COLO668 (cell line): ENCODE measurements at regions not wholly inside any gene's neighbourhood (a gene's known extent, or its start where the extent isn't known, plus 50 kb on each side); places are given as distances from the start of the nearest gene placed in this dataset.

Source experiments
- DNase-seq: peaks from one replicate; lab custom pipeline; 2025; ENCODE audit not compliant: unreplicated experiment; lab: John Stamatoyannopoulos, UW

DNA sequence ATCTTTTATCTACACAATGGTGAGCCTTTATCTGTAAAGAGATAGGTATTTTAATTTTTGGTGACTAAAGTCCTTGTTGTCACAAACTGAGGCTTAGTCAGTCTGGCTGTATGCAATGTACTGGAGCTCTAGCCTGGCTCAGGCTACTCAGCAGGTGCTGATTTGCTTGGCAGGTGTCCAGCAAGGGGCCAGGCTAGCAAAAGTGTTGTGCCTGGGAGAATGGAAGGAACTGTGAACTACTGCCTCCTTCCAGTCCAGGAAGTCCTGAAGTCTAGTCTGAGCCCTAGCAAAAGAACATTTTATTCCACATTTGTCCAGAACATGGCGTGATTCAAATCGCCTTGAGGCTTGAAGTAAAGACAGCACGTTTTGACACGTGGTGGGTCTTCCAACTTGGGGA, 260.5 kb downstream of the CCDC85A start:
- DNase-seq = peak; percentile 68

DNA sequence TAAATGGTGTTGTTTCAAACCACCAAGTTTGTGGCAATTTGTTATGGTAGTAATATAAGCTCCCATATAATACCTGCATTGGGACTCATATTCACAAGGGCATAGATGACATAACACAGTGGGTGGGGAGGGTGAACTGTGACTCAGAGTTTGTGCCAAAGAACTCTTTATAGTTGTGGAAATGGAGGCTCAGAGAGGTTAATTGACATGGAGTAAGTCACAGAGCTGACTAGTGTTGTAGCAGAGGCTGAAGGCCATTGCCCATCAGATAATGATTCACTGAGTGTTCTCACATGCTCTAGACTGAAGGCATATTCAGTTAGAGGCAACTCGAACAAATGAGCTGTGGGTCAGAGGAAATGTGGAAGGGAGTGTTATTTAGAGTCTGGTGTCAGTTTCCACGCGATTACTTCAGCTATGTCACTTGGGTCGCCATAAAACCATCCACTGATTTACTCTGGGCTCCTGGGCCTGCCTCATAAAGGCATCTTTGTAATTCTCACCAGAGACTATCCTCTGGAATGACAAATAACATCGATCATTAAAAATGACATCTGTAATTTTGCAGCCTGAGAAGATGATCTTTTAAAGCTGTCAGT, 264.7 kb downstream of the CCDC85A start:
- no peak for DNase-seq

DNA sequence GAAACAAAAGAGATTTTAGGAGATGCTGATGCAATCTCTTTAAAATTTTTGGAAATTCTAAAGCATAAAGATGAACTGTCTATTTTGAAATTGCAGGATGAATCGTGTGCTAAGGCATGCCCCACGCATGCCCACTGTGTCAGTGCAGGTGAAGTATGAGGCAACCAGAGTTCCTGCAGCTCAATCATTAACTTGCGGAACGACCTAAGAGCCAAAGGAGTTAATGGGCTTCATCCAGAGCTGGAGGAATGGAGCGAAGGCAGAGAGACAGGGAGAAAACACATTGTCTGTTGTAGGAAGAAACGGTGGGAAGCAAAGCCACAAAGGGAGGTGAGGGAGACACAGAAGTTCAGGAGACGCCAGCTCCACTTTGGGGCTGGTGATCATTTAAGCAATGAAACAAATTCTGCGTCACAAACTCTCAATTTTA, 265.2 kb downstream of the CCDC85A start:
- DNase-seq = peak; percentile 92

DNA sequence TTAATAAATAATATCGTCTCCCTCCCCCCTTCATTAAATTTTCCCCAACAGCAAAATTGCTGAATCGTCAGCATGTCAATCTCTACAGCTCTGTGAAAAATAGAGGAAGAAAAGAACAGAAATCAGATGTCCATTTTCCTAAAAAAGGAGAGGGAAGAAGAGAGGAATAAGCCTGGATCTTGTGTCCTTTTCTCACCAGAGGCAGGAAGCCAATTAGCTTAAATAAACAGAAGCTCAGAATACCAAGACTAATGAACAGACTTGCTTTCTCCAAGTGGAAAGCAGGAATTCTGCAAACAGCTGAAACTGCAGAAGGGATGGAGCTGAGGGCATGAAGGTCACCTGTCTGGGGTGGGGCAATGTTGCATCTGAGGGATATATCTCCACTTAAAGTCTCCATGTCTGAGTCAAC, 265.7 kb downstream of the CCDC85A start:
- peak; percentile 14 for DNase-seq

DNA sequence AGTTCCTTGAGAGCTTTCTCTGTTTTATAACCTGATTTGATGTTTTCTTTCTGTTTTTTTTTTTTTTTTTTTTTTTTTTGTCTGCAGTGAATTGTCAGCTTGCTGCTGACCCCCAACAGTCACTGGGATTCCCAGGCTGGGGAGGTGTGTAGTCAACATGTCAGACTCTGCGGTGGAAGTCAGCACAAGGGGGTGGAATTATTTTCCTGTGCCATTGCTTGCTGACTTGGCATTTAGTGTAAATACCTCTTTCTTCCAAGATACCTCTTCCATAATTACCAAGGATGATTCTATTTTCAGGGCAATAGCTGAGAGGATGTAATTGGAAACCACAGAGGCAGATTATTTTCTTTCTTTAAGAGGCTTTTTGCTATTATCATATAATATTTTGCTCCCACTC, 266.3 kb downstream of the CCDC85A start:
- DNase-seq = no peak

DNA sequence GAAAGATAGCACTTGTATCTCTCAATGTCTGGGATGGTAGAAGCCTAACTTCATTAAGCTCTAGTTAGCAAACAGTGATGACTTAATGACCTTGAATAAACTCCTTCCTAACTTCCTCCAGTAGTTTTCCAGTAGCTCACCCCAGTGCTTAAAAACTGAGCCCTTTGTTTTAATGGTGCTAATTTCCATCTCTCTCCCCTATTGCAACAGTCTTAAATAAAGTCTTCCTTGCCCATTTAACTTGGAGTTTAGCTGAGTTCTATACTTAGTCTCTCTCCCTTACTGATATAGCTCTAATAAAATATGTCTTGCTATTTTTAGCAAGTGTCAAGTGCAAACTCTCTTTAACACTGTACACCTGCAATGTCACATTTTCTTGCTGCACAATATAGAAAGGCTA, 267.0 kb downstream of the CCDC85A start:
- DNase-seq = no peak

DNA sequence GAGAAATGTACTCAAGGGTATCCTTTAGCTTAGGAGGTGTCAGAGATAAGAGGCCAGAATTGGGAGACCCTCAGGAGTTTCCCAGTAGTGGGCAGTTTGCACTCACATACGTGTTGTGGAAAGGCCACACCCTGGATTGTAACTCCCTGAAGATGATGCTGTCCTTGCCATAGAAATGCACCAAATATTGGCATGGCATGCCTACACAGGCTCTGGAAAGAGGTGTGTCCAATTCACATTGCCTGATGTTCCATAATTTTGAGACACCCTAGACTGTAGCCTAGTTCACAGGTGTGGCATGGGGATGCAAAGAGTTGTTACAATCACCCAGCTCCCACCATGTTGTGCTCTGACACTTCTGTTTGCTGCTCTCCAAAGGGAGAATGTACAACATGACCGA, 271.9 kb downstream of the CCDC85A start:
- no peak for DNase-seq

DNA sequence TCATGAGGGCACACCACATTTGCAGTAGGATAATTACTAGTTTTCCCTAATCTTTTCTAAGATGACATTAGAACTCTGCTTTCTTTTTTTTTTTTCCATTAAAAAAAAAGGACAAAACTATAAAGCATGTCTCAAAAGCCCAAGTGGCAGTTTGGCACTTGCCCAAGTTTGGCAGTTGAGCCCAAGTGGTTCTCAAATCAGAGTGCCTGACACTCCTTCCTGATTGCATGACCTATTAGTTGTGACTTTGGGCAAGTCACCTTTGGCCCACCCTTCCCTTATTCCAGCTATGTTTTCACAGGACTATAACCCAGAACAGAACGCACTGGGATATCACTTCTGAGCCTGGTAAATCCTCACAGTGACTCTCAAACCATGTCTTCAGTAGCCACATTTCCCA, 273.0 kb downstream of the CCDC85A start:
- no peak for DNase-seq

DNA sequence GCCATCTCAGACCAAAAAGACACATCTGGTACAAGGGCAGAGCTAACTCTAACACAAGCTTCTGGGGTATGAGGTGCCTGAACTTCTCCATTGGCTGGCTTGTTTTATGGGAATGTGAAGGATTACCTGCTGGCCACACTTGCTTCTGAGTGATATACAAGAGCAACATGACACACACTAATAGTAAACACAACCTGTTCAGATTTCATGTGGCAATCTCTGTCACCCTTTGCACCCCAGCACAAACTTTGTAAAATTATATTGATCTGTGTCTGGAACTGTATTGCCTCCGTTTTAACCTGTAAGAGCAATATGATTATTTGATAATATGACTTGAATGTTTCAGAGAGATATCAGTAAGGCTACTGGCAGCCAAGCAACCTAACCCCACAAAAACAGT, 276.7 kb downstream of the CCDC85A start:
- no peak for DNase-seq

DNA sequence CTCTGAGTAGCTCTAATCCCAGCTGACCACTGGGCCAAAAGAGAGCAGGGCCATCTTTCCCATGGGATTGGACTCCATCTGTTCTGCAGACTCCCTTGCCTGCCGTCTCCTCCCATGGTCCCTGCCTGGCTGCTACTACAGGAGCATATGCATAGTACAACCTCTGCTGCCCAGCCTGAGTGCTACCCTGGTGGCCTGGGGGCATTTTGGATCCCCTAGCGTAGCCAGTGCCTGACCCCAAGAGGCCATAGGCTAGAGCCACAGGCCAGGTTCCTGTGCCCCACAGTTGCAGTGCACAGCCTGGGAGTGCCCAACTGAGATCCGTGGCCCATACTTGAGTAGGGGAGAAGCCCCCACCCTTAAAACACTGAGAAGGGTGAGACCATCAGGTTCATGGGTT, 280.3 kb downstream of the CCDC85A start:
- no peak for DNase-seq

DNA sequence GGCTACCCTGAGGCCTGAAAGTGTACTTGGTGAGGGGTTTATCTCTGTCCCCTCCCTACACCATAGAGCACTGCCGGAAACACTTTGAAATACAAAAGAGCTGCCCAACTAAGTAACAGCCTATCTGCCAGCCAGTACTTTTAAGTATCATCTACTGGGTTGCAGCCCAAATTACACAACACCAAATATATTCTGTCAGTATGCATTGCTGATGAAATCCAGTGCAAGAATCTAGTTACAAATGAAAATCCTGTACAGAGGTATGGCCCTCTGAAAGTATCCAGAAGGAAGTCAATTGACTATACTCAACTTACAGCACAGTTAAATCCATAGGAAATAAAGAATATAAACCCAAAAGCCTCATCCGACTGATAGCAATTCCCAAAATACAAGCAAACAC, 280.8 kb downstream of the CCDC85A start:
- DNase-seq = no peak

DNA sequence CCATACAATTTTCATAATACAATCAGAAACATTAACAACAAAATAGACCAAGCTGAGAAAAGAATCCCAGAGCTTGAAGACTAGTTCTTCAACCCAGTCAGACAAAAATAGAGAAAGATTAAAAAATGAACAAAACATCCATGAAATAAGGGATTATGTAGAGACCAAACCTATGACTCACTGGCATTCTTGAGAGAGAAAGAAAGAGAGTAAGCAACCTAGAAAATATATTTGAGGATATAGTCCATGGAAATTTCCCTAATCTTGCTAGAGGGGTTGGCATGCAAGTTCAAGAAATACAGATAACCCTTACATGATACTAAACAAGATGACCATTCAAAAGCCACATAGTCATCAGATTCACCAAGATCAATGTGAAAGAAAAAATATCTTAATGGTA, 281.7 kb downstream of the CCDC85A start:
- DNase-seq = no peak

DNA sequence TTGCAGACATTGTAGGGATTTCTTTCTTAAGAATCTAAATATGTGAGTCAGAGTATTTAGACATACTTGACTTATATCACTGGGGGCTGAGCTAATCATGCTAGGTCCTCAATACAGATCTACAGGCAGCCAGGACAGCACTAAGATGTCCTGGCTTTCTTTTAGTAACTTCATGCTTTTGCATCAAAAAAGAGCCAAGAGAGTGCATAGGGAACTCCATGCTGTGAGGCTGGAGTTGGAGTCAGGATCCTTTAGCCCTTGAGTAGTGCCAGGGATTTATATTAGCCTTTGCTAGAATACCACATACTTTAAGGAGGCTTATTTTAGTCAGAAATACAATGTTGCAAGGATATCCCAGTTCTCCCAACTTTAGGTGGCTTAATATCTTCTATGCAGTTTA, 289.7 kb downstream of the CCDC85A start:
- no peak for DNase-seq

DNA sequence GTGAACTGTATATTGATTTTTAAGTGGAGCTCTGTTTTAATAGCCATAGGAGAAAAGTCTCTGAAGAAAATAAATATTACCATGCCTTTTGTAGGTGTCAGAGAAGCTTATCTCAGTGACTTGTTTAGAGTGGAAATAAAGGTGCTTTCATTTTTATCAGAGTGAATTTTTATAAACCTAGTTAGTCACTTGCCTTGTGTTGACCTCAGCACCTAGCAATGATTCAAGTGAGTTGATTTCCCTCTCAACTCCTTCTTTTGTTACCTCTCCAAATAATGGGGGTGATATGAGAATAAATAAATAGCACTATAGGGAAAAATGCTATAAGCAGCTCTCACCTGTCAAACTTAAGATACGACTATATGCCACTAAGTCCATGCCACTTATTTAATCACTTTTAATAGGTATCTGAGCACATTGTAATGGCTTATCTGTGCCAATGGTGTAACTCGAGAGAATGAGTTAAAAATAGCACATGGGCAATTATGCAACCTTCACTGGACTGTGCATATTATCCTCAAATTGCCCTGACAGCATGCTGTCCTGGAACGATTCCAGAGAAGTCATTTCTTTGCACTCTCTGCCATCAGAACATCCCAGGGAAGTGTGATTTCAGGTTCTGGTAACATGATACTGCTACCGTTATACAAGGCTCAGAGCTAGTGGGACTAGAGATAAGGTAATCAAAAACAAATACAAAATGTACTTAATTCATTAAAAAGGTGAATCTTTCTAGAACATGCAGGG, 290.8 kb downstream of the CCDC85A start:
- peak; percentile 39 for DNase-seq

DNA sequence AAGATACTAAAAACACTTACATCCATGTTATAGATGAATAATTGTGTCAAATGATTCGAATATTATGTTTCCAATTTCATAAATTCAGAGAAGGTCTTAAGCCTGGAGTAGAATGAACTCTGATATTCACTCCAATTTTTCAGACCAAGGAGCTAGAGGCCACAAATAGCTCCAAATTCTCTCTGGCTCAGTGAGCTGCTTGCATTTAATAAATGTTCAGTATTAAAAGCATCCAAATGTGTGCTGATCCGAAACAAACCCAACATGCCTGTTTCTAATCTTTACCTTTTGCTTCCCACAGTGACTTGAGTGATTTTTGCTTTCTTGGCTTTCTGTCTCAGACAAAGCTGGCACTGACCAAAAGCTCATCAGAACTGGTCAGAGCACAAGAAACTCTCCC, 291.4 kb downstream of the CCDC85A start:
- DNase-seq = no peak

DNA sequence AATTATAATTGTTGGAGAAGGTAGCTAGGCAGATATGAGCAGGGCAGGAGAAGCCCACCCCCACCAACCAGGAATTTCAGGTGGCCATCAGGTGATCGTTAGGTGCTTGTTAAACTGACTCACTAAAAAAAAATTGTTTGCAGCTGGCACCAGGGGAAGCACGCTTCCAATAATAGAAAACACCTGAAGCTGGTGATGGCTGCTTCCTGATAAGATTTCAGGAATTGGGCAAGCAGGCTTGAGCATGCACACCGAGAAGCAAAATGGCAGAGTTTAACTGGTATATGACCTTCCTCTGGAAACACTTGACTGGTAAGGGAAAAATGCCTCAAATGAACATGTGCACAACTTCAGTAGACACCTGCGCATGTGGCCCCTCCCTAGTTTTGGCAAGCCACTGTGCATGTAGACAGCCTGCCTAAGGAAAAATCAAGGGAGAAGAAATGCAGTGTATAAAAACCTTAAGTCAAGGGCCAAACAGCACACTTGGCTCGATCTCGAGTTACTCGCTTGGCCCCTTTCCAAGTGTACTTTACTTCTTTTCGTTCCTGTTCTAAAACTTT, 292.8 kb downstream of the CCDC85A start:
- DNase-seq = no peak

DNA sequence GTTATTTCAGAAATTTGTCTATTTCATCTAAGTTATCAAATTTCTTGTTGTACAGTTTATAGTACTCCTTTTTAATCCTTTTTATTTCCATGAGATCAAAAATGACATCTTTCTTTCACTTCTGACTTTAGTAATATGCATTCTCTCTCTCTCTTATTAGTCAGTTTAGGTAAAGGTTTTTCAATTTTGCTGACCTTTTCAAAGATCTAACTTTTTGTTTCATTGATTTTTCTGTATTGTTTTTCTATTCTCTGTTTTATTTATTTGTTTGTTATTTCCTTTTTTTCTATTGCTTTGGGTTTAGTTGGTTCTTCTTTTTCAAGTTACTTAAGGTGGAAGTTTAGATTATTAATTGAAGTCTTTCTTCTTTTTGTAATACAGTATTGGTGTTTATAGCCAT, 294.2 kb downstream of the CCDC85A start:
- no peak for DNase-seq

DNA sequence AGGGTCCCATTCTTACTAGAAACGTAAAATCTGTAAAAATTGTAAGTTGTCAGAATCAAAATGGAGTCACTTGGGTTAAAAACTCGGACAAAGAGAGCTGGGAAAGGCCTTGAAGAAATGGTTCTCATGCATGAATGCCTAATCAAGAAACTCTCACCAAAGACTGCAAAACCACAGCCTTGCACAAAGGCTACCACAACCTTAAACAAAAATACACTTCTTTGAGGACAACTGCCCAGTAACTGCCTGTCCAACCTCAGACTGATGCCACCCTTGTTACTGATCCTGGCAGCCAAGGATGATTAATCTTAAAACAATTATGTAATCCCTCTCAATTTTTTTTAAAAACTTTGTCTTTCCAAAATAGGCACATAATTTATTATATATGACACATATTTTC, 299.3 kb downstream of the CCDC85A start:
- no peak for DNase-seq

DNA sequence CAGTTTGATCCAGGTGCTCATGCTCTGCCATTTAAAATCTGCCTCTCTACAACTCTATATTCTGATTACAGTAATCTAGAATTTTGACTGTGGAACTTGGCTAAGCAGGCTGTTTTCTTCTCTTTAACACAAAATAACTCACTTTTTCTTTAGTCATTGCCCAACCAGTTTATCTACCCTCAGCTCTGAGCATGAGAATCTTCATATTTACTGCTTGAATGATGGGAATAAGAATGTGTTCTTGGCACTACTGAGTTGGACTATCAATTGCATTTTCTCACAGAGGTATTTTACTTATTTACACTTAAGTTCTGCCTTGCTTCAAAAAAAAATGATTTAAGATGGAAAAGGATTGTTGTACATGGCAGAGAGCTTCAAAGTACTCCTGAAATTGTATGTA, 301.1 kb downstream of the CCDC85A start:
- DNase-seq = no peak

DNA sequence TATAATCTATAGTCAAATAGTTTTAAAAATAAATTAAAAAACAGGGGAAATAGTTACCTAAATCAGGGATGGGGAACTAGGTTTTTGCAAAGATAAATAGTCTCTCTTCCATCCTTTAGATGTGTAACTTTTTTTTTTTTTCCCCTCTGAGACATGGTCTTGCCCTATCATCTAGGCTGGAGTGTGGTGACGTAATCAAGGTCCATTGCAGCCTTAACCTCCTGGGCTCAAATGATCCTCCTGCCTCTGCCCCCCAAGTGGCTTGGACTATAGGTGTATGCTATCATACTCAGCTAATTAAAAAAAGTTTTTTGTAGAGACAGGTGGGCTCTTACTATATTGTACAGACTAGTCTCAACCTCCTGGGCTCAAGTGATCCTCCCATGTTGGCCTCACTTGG, 316.5 kb downstream of the CCDC85A start:
- no peak for DNase-seq

DNA sequence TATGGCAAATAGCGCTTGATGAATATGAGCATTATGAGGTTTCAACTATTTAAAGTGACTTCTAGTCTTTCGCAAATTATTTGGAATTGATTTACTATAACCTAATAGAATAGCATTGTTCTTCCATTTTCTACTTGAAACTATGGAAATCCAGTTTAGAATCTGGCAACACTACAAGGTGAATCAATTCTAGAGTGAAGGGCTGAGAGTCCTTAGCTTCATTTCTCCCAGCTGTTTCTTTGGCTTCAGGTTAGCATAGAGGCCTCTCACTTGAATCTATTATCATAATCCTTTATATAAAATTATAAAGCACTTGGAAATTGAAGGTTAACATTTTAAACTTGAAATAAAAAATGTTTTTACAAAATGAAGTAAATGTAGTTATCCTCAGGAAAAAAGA, 318.8 kb downstream of the CCDC85A start:
- DNase-seq = no peak

DNA sequence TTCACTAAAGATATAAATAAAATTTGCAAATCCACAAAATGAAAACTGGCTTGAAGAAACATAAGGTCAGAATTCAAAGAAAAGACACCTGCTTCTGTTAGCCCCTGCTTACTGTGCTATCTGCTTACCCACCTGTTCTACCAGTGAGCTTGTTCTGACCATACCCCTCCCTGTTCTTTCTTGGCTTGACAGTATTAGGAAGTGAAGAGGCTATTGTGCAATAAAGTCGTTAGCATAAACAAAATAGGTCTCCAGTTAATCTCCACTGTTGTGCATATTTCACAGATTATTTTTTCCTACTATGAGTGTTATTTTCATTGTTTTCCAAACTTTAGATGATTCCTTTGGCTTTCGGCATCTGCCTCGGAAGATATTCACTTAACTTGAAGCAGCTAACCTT, 322.1 kb downstream of the CCDC85A start:
- no peak for DNase-seq

DNA sequence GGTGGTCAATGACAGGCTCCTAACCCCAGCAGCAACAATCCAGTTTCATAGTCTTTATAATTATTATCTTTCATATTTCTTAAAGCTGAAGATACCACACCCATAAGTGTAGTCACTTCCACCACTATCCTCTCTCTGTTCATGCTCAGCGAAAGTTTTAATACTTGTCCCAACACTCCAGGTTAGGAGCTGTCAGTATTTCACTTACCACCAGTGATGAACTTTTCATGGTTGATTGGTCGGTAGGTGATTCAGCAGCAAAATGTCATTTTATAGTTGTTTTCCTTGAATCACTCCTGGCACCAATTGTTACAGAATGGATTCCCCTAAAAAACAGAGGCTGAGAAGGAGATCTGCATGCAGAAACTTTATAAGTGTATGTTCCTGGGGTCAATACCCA, 324.9 kb downstream of the CCDC85A start:
- DNase-seq = no peak
